ENCODE measurements at regions not wholly inside any gene's neighbourhood (a gene's known extent, or its start where the extent isn't known, plus 50 kb on each side); places are given as distances from the start of the nearest gene placed in this dataset.

- H2AFZ ChIP-seq (ENCODE audit: insufficient read depth, low read depth, low read length, poor library complexity, severe bottlenecking), result no peak overlapping the region
- H3K4me1 ChIP-seq (ENCODE audit: control insufficient read depth in 2 of 2, insufficient read depth in 2 of 2, low read length in 2 of 2), result no peaks in the 10 kb centered on the region
- ATAC-seq (ENCODE audit: low read depth) (no peak), DNase-seq (no peak)
- ChIA-PET POLR2A (no interaction called here), CTCF (no interaction called here)
- H3K4me3 ChIP-seq (ENCODE audit: control extremely low read depth in 1 of 5, extremely low read depth in 1 of 5, insufficient read depth in 1 of 5, low read depth in 2 of 5, low read length in 4 of 5), result no peak overlapping the region
- no peaks in the 10 kb centered on the region for H3K27me3 Mint-ChIP-seq
- no peak overlapping the region for H3K4me2 ChIP-seq (replicated peaks; ENCODE audit: low read depth, low read length, poor library complexity, severe bottlenecking)
- no peak overlapping the region for H3K4me3 Mint-ChIP-seq
- 75% methylated on average over 1 of the region's 1 CpG for WGBS (ENCODE audit: insufficient coverage)
- TF ChIP-seq CTCF (IDR thresholded peaks at IDR 0.05) (no peak), EZH2 (IDR thresholded peaks at IDR 0.05; ENCODE audit: borderline replicate concordance, insufficient read depth, low read depth, low read length, poor library complexity, severe bottlenecking) (no peak)
- H3K9ac ChIP-seq (ENCODE audit: low read length), result no peak overlapping the region
- H3K27me3 ChIP-seq (replicated peaks in 1 of 4; ENCODE audit: control extremely low read depth in 1 of 4, control insufficient read depth in 3 of 4, insufficient read depth in 4 of 4, low read length in 3 of 4), result no peaks in the 10 kb centered on the region
- H4K20me1 ChIP-seq (ENCODE audit: control insufficient read depth, insufficient read depth, low read length, poor library complexity, severe bottlenecking), result no peaks in the 10 kb centered on the region
- no peak overlapping the region for H3K27ac ChIP-seq (ENCODE audit: low read length in 2 of 2)
- H3K36me3 ChIP-seq (replicated peaks in 1 of 2; ENCODE audit: control extremely low read depth in 1 of 2, control insufficient read depth in 1 of 2, extremely low read depth in 1 of 2, insufficient read depth in 2 of 2, low read length in 1 of 2), result no peaks in the 10 kb centered on the region
- H3K27ac Mint-ChIP-seq, result no peak overlapping the region
- H3K9me3 ChIP-seq (ENCODE audit: control extremely low read depth in 1 of 3, control insufficient read depth in 2 of 3, insufficient read depth in 1 of 3, low read length in 2 of 3), result peaks cover 0 to 12% (median 0%) of the 10 kb centered on the region in 3 donors
- no peaks in the 10 kb centered on the region for H3K79me2 ChIP-seq (ENCODE audit: control insufficient read depth, insufficient read depth, low read length)
- no peaks in the 10 kb centered on the region for H3K4me1 Mint-ChIP-seq
- H3K9me3 Mint-ChIP-seq (ENCODE audit: insufficient read depth), result peaks cover 3% of the 10 kb centered on the region
- intact Hi-C loops (cut with micrococcal nuclease), result no loop called here
Measured at GRCh38 chr7:46164629-46165028, 243.6 kb upstream of the IGFBP3 start.

DNA sequence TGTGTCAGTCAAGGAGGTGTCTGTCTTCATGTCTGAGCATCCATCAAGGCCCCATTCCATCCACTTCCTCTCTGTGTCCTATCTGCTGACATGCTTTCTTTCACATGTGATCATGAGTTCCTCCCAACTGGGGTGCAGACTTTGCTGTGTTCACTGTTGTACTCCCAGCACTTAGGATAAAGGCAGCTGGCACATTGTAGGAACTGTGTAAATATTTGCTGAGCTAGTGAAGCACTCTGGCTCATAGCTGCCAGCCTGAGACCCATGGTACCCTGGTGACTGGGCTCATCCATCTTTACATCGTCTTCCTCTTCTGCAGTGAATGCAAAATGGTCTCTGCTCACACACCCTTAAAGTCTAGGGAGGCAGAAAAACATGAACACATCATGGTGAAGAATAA is 242.2 kb upstream of the IGFBP3 start:
- Mint-ChIP-seq H3K4me1 (no peaks in the 10 kb centered on the region), H3K9me3 (ENCODE audit: insufficient read depth) (peaks cover 3% of the 10 kb centered on the region), H3K4me3 (no peak overlapping the region), H3K27ac (no peak overlapping the region), H3K27me3 (peaks cover 2% of the 10 kb centered on the region)
- H4K20me1 ChIP-seq (ENCODE audit: control insufficient read depth, insufficient read depth, low read length, poor library complexity, severe bottlenecking), result no peaks in the 10 kb centered on the region
- H3K9me3 ChIP-seq (ENCODE audit: control extremely low read depth in 1 of 3, control insufficient read depth in 2 of 3, insufficient read depth in 1 of 3, low read length in 2 of 3), result peaks cover 0 to 10% (median 0%) of the 10 kb centered on the region in 3 donors
- POLR2A ChIA-PET, result no interaction called here
- H3K4me1 ChIP-seq (ENCODE audit: control insufficient read depth in 2 of 2, insufficient read depth in 2 of 2, low read length in 2 of 2), result no peaks in the 10 kb centered on the region
- no peak for DNase-seq
- no peaks in the 10 kb centered on the region for H3K79me2 ChIP-seq (ENCODE audit: control insufficient read depth, insufficient read depth, low read length)
- H2AFZ ChIP-seq (ENCODE audit: insufficient read depth, low read depth, low read length, poor library complexity, severe bottlenecking), result no peak overlapping the region
- H3K4me3 ChIP-seq (ENCODE audit: control extremely low read depth in 1 of 5, extremely low read depth in 1 of 5, insufficient read depth in 1 of 5, low read depth in 2 of 5, low read length in 4 of 5), result no peak overlapping the region
- no peak overlapping the region for H3K4me2 ChIP-seq (replicated peaks; ENCODE audit: low read depth, low read length, poor library complexity, severe bottlenecking)
- WGBS (ENCODE audit: insufficient coverage), result no CpG with 5 or more reads among the region's 1 CpG
- no peak for TF ChIP-seq EZH2 (IDR thresholded peaks at IDR 0.05; ENCODE audit: borderline replicate concordance, insufficient read depth, low read depth, low read length, poor library complexity, severe bottlenecking)
- no peak for TF ChIP-seq CTCF (IDR thresholded peaks at IDR 0.05)
- no peak overlapping the region for H3K9ac ChIP-seq (ENCODE audit: low read length)
- CTCF ChIA-PET, result no interaction called here
- intact Hi-C loops (cut with micrococcal nuclease), result no loop called here
- ATAC-seq (ENCODE audit: low read depth), result no peak
- no peaks in the 10 kb centered on the region for H3K36me3 ChIP-seq (replicated peaks in 1 of 2; ENCODE audit: control extremely low read depth in 1 of 2, control insufficient read depth in 1 of 2, extremely low read depth in 1 of 2, insufficient read depth in 2 of 2, low read length in 1 of 2)
- no peaks in the 10 kb centered on the region for H3K27me3 ChIP-seq (replicated peaks in 1 of 4; ENCODE audit: control extremely low read depth in 1 of 4, control insufficient read depth in 3 of 4, insufficient read depth in 4 of 4, low read length in 3 of 4)
- H3K27ac ChIP-seq (ENCODE audit: low read length in 2 of 2), result no peak overlapping the region
